ENCODE measurements at regions not wholly inside any gene's neighbourhood (a gene's known extent, or its start where the extent isn't known, plus 50 kb on each side); places are given as distances from the start of the nearest gene placed in this dataset.

- Histone ChIP-seq H3K27ac (no peak overlapping the region), H3K27me3 (replicated peaks; ENCODE audit: insufficient read depth) (no peaks in the 10 kb centered on the region), H3K4me1 (replicated peaks) (no peaks in the 10 kb centered on the region), H3K4me3 (no peak overlapping the region), H3K9me3 (no peaks in the 10 kb centered on the region), H3K36me3 (no peaks in the 10 kb centered on the region)
- intact Hi-C loops (cut with DNase I) = no loop called here
- no peak for DNase-seq (ENCODE audit: low spot score)
- no peak for TF ChIP-seq POLR2A (IDR thresholded peaks at IDR 0.05)
- no peak for TF ChIP-seq CTCF (IDR thresholded peaks at IDR 0.05)
- TF ChIP-seq POLR2AphosphoS5 (IDR thresholded peaks at IDR 0.05) = no peak
- 67% methylated on average over 6 of the region's 6 CpGs for WGBS
Observed at GRCh38 chr5:179484201-179484600, 66.2 kb upstream of the RUFY1 start.

DNA sequence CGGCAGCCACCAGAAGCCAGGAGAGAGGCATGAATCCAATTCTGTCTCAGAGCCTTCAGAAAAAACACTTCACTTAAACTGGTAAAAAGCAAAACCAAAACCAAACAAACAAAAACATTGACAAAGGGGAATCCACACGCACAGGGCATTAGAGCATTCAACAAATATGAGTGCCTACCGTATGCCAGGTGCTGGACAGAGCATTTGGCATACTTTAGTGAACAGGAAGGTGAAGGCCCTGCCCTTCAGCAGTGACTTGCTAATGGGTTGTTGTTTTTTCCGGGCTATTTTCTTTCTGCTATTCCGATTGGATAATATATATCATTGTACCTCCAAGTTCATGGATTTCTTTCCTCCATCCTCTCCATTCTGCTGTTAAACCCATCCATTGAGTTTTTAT is 71.7 kb upstream of the RUFY1 start:
- no peak overlapping the region for H3K27ac ChIP-seq
- H3K27me3 ChIP-seq (replicated peaks; ENCODE audit: insufficient read depth) = no peaks in the 10 kb centered on the region
- intact Hi-C loops (cut with DNase I) = no loop called here
- no peaks in the 10 kb centered on the region for H3K4me1 ChIP-seq (replicated peaks)
- H3K36me3 ChIP-seq = no peaks in the 10 kb centered on the region
- H3K9me3 ChIP-seq = no peaks in the 10 kb centered on the region
- TF ChIP-seq POLR2AphosphoS5 (IDR thresholded peaks at IDR 0.05) (no peak), POLR2A (IDR thresholded peaks at IDR 0.05) (no peak), CTCF (IDR thresholded peaks at IDR 0.05) (no peak)
- H3K4me3 ChIP-seq = no peak overlapping the region
- WGBS = 79% methylated on average over 5 of the region's 5 CpGs
- no peak for DNase-seq (ENCODE audit: low spot score)

DNA sequence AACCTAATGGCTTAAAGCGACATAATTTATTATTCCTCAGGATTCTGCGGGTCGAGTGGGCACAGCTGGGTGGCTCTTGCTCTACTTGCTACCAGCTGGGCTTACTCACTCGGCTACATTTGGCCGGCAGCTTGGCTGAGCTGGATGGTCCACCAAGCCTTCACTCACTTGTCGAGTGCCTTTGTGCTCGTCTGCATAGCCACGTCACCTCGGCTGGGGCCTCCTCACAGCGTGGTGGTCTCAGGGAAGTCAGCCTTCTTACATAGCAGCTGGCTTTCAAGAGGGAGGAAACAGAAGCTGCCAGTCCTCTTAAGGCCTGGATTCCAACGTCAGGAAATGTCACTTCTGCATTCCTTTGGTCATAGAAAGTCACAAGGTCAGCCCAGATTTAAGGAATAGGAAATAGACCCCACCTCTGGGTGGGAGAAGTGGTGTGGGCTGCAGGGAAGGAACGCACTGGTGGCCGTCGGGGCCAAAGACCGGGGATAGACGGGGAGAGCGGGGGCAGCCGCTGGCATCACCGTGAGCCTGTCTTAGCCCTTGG is 75.1 kb upstream of the RUFY1 start:
- Histone ChIP-seq H3K27me3 (replicated peaks; ENCODE audit: insufficient read depth) (no peaks in the 10 kb centered on the region), H3K27ac (no peak overlapping the region), H3K4me1 (replicated peaks) (no peaks in the 10 kb centered on the region), H3K9me3 (no peaks in the 10 kb centered on the region), H3K36me3 (no peaks in the 10 kb centered on the region), H3K4me3 (no peak overlapping the region)
- no peak for DNase-seq (ENCODE audit: low spot score)
- intact Hi-C loops (cut with DNase I) = no loop called here
- 58% methylated on average over 19 of the region's 19 CpGs for WGBS
- TF ChIP-seq POLR2AphosphoS5 (IDR thresholded peaks at IDR 0.05) (no peak), CTCF (IDR thresholded peaks at IDR 0.05) (no peak), POLR2A (IDR thresholded peaks at IDR 0.05) (no peak)

- intact Hi-C loops (cut with DNase I) = no loop called here
- TF ChIP-seq POLR2A (IDR thresholded peaks at IDR 0.05) = no peak
- no peak for TF ChIP-seq POLR2AphosphoS5 (IDR thresholded peaks at IDR 0.05)
- no peak for TF ChIP-seq CTCF (IDR thresholded peaks at IDR 0.05)
- H3K4me3 ChIP-seq = no peak overlapping the region
- H3K36me3 ChIP-seq = no peaks in the 10 kb centered on the region
- no peaks in the 10 kb centered on the region for H3K4me1 ChIP-seq (replicated peaks)
- WGBS = 80% methylated on average over 18 of the region's 18 CpGs
- H3K27me3 ChIP-seq (replicated peaks; ENCODE audit: insufficient read depth) = no peaks in the 10 kb centered on the region
- H3K9me3 ChIP-seq = no peaks in the 10 kb centered on the region
- H3K27ac ChIP-seq = no peak overlapping the region
- DNase-seq (ENCODE audit: low spot score) = no peak
Observed at GRCh38 chr5:179472641-179473040, 77.7 kb upstream of the RUFY1 start.

DNA sequence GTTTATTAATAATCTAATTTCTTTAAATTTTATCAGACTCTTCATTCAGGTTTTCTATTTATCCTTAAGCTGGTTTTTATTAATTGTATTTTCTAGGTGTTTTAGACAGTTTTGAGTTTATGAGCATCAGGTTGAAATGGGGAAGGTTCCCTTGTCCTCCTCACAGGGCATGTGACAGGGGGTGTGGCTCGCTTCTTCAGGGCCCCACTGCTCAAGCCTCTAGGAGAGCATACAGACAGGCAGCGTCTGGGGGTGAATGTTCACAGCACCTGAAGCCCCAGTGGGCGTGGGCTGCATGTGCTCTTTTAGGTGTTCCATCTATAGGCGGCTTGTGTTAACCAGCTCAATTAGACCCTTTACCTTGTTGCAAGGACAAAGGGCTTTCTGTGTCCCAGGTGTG is 78.2 kb upstream of the RUFY1 start:
- Histone ChIP-seq H3K27ac (no peak overlapping the region), H3K4me1 (replicated peaks) (no peaks in the 10 kb centered on the region), H3K9me3 (no peaks in the 10 kb centered on the region), H3K27me3 (replicated peaks; ENCODE audit: insufficient read depth) (no peaks in the 10 kb centered on the region), H3K4me3 (no peak overlapping the region), H3K36me3 (no peaks in the 10 kb centered on the region)
- intact Hi-C loops (cut with DNase I) = no loop called here
- TF ChIP-seq CTCF (IDR thresholded peaks at IDR 0.05) = no peak
- TF ChIP-seq POLR2A (IDR thresholded peaks at IDR 0.05) = no peak
- no peak for TF ChIP-seq POLR2AphosphoS5 (IDR thresholded peaks at IDR 0.05)
- no peak for DNase-seq (ENCODE audit: low spot score)
- 52% methylated on average over 4 of the region's 4 CpGs for WGBS

Measured in prostate gland (tissue), 2 donors.